Loucy (cell line): ENCODE measurements at regions not wholly inside any gene's neighbourhood (a gene's known extent, or its start where the extent isn't known, plus 50 kb on each side); places are given as distances from the start of the nearest gene placed in this dataset.

Experiments
- CTCF ChIP-seq: fragments of 200-600 bp; sonication (generic); conservative IDR thresholded peaks from 2 replicates; pipeline ENCODE4 v1.5.1; 2014; ENCODE audit warnings: mild to moderate bottlenecking, antibody characterized with exemption, low read length
- EZH2phosphoT487 ChIP-seq: fragments of 200-600 bp; IDR thresholded peaks from 2 replicates; pipeline ENCODE4 v1.6.1; 2018; ENCODE audit warnings: antibody characterized with exemption, mild to moderate bottlenecking, moderate library complexity, borderline replicate concordance

GRCh38 chrX:40878766-40879165 is 143.4 kb upstream of the MED14 start:
- TF ChIP-seq CTCF (no peak), EZH2phosphoT487 (no peak)
